IPS DF 19.7 (cell line): ENCODE measurements at regions not wholly inside any gene's neighbourhood (a gene's known extent, or its start where the extent isn't known, plus 50 kb on each side); places are given as distances from the start of the nearest gene placed in this dataset.
A peak's percentile ranks its signal among the peaks of the same experiment; 100 is the strongest.

Source experiments
- DNase-seq: peaks from one replicate; pipeline ENCODE4 v3.0.0-alpha.2; 2013; ENCODE audit warnings: low read depth, low spot score

- no peak for DNase-seq
Observed at GRCh38 chr11:134749040-134749839, 337.2 kb upstream of the B3GAT1 start.

- DNase-seq: no peak
Observed at GRCh38 chr11:134746609-134747008, 334.6 kb upstream of the B3GAT1 start.

- no peak for DNase-seq
Observed at GRCh38 chr11:134745456-134745855, 333.4 kb upstream of the B3GAT1 start.

GRCh38 chr11:134743820-134744195, 331.8 kb upstream of the B3GAT1 start:
- DNase-seq: no peak

- DNase-seq: no peak
Observed at GRCh38 chr11:134742956-134743819, 331.1 kb upstream of the B3GAT1 start.

GRCh38 chr11:134742224-134742612, 330.2 kb upstream of the B3GAT1 start:
- DNase-seq: no peak

- DNase-seq: no peak
Observed at GRCh38 chr11:134741453-134742223, 329.6 kb upstream of the B3GAT1 start.

- no peak for DNase-seq
Observed at GRCh38 chr11:134740590-134741261, 328.7 kb upstream of the B3GAT1 start.

GRCh38 chr11:134739136-134739535, 327.1 kb upstream of the B3GAT1 start:
- no peak for DNase-seq

GRCh38 chr11:134738581-134738980, 326.5 kb upstream of the B3GAT1 start:
- no peak for DNase-seq

GRCh38 chr11:134737563-134738510, 325.8 kb upstream of the B3GAT1 start:
- DNase-seq: no peak

GRCh38 chr11:134736251-134736947, 324.4 kb upstream of the B3GAT1 start:
- no peak for DNase-seq

- no peak for DNase-seq
Observed at GRCh38 chr11:134734894-134735293, 322.9 kb upstream of the B3GAT1 start.

- no peak for DNase-seq
Observed at GRCh38 chr11:134734141-134734845, 322.3 kb upstream of the B3GAT1 start.

GRCh38 chr11:134733646-134734045, 321.6 kb upstream of the B3GAT1 start:
- DNase-seq: no peak

- peak; percentile 59 for DNase-seq
Observed at GRCh38 chr11:134731213-134731961, 319.3 kb upstream of the B3GAT1 start.

GRCh38 chr11:134730561-134731212, 318.6 kb upstream of the B3GAT1 start:
- no peak for DNase-seq

GRCh38 chr11:134730101-134730500, 318.1 kb upstream of the B3GAT1 start:
- no peak for DNase-seq
